ENCODE measurements at regions not wholly inside any gene's neighbourhood (a gene's known extent, or its start where the extent isn't known, plus 50 kb on each side); places are given as distances from the start of the nearest gene placed in this dataset.

- TF ChIP-seq, protein P1, sequence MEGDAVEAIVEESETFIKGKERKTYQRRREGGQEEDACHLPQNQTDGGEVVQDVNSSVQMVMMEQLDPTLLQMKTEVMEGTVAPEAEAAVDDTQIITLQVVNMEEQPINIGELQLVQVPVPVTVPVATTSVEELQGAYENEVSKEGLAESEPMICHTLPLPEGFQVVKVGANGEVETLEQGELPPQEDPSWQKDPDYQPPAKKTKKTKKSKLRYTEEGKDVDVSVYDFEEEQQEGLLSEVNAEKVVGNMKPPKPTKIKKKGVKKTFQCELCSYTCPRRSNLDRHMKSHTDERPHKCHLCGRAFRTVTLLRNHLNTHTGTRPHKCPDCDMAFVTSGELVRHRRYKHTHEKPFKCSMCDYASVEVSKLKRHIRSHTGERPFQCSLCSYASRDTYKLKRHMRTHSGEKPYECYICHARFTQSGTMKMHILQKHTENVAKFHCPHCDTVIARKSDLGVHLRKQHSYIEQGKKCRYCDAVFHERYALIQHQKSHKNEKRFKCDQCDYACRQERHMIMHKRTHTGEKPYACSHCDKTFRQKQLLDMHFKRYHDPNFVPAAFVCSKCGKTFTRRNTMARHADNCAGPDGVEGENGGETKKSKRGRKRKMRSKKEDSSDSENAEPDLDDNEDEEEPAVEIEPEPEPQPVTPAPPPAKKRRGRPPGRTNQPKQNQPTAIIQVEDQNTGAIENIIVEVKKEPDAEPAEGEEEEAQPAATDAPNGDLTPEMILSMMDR (IDR thresholded peaks at IDR 0.05; ENCODE audit: low read depth, low read length) = no peak
Measured at GRCh38 chr2:217262911-217263310, 403.0 kb upstream of the TNP1 start.

DNA sequence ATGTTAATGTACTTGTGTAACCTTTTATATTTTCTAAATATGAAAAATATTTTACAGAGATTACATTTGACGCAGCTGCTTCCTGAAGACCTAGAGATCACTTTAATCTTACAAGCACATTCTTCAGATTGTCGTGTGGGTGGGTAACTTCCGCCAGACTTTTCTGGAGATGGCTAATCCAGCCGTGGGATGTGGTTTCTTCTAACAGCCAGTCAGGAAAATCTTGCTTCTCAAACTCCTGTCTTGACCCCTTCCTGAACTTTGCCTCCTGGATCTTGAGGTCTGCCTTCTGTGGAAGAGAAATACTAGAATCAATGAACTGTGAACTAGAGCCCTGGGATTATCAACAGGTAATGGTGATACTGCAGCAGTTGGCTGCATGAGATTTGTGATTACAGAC is 401.6 kb upstream of the TNP1 start:
- TF ChIP-seq, protein P1 (IDR thresholded peaks at IDR 0.05; ENCODE audit: low read depth, low read length) = no peak
- no peak for DNase-seq (ENCODE audit: low read depth, low spot score)

More at GRCh38 chr2:217262911-217263310, 403.0 kb upstream of the TNP1 start:
- in situ Hi-C loops (cut with HindIII; ENCODE audit: low sequenced_read_pairs) = no loop called here
- H3K4me3 ChIP-seq (ENCODE audit: low read depth, low read length) = no peak overlapping the region
- no peak for DNase-seq (ENCODE audit: low read depth, low spot score)

DNA sequence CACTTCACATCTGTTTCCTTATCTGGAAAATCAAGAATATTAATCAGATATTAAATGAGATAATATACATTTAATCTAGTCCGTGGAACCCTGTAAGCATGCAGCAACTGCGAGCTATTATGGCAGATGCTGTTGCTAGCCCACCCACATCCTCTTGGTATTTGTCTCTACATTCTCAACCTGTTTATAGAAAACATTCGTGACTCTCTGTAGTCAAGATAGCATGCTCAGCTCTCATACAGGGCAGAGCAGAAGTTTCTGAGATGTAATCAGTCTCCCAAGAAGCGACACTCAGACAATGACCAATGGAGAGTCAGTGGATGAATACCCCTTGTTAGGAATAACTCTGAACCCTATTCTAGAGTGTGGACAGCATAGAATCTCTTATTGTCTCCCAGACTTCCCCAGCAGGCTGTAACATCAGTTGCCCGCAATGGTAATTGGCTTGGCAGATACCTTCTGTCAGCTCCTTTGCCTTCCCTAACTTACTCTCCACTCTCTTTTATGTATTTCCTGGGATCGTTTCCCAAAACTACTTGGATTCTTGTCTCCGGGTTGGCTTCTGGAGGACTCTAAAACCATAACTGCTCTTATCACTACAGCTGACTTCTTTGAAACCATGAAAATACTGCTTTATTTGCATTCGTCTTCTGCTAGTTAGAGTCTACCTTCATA is 400.7 kb upstream of the TNP1 start:
- H3K4me3 ChIP-seq (ENCODE audit: low read depth, low read length) = no peak overlapping the region
- in situ Hi-C loops (cut with HindIII; ENCODE audit: low sequenced_read_pairs) = no loop called here
- TF ChIP-seq, protein P1 (IDR thresholded peaks at IDR 0.05; ENCODE audit: low read depth, low read length) = no peak
- no peak for DNase-seq (ENCODE audit: low read depth, low spot score)

More for the DNA sequence above, 401.6 kb upstream of the TNP1 start:
- no peak overlapping the region for H3K4me3 ChIP-seq (ENCODE audit: low read depth, low read length)
- in situ Hi-C loops (cut with HindIII; ENCODE audit: low sequenced_read_pairs) = no loop called here

DNA sequence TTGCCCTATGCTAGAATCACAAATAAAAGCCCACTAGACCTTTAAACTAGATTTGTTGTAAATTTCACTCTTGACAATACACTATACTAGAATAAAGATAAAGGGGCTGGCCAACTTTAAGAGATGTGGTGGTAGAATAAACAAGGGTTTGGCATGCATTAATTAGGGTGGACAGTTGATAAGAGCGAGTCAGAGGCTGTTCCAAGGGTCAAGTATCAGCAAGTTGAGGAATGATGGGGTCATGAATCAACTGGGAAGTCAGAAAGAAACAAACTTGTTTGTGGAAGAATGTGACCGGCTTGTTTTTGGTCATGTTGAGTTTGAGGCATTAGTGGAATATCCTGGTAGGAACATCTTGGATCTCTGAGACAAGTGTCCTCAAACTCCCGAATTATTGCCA is 398.3 kb upstream of the TNP1 start:
- TF ChIP-seq, protein P1 (IDR thresholded peaks at IDR 0.05; ENCODE audit: low read depth, low read length) = no peak
- in situ Hi-C loops (cut with HindIII; ENCODE audit: low sequenced_read_pairs) = no loop called here
- DNase-seq (ENCODE audit: low read depth, low spot score) = no peak

DNA sequence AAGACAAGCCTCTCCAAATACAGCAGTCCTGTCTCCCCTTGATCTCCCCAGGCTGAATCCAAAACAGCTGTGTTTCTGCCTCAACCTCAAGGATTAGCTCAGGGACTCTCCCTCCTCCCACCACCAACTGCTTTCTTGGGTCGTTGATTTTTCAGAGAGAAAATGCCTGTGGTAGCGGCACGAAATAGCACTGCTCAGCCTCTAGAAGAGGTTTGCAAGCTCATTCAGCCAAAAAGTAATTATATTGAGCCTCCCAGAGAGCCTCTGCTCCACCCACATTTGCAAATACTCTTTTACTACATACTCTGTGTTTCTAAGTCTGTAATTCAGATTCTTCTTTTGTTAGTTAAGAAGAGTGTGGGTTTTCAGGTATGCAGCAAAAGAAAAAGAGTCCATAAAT is 396.4 kb upstream of the TNP1 start:
- TF ChIP-seq, protein P1 (IDR thresholded peaks at IDR 0.05; ENCODE audit: low read depth, low read length) = no peak
- DNase-seq (ENCODE audit: low read depth, low spot score) = peak; percentile 78
- in situ Hi-C loops (cut with HindIII; ENCODE audit: low sequenced_read_pairs) = no loop called here
- H3K4me3 ChIP-seq (ENCODE audit: low read depth, low read length) = no peak overlapping the region

More for the DNA sequence above, 398.3 kb upstream of the TNP1 start:
- H3K4me3 ChIP-seq (ENCODE audit: low read depth, low read length) = no peak overlapping the region

DNA sequence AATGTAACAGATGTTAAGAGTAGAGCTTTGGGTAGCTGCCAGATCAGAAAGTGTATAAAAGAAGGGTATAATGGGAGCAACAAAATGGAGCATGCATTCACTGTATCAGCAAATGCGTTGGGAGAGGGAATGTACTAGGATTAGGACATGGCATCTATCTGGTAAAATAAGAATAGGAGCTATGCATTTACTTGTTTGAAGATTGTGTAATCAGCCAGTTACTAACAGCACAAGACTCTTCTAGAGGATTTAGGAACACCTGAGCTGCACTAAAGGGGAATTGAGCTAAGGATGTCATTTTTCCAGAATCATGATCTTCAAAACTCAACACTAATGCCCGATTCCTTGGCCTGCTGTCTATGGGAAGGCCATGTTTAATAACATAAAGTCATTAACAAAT is 394.2 kb upstream of the TNP1 start:
- TF ChIP-seq, protein P1 (IDR thresholded peaks at IDR 0.05; ENCODE audit: low read depth, low read length) = no peak
- in situ Hi-C loops (cut with HindIII; ENCODE audit: low sequenced_read_pairs) = no loop called here
- no peak overlapping the region for H3K4me3 ChIP-seq (ENCODE audit: low read depth, low read length)
- DNase-seq (ENCODE audit: low read depth, low spot score) = no peak

All from astrocyte of the spinal cord (primary cell).